H9 (cell line): ENCODE measurements at regions not wholly inside any gene's neighbourhood (a gene's known extent, or its start where the extent isn't known, plus 50 kb on each side); places are given as distances from the start of the nearest gene placed in this dataset.

Experiments used
- DNase-seq: peaks from one replicate; pipeline ENCODE4 v3.0.0-alpha.2; 2017
- H2AFZ ChIP-seq: one replicate; pipeline ENCODE4 v1.6.1; 2013; ENCODE audit warnings: mild to moderate bottlenecking, low read length, control low read depth, moderate library complexity
- H2AK5ac ChIP-seq: 2 replicates; pipeline ENCODE4 v1.6.1; 2013; ENCODE audit warnings: low read length, control low read depth, mixed read lengths; ENCODE audit not compliant: insufficient read length
- H2BK120ac ChIP-seq: one replicate; pipeline ENCODE4 v1.6.1; 2013; ENCODE audit warnings: low read depth, mild to moderate bottlenecking, low read length, control low read depth, inconsistent platforms; ENCODE audit not compliant: poor library complexity, severe bottlenecking
- H2BK12ac ChIP-seq: 2 replicates; pipeline ENCODE4 v1.6.1; 2013; ENCODE audit warnings: low read length, control low read depth, mixed read lengths, low read depth; ENCODE audit not compliant: insufficient read length
- H2BK15ac ChIP-seq: 2 replicates; pipeline ENCODE4 v1.6.1; 2013; ENCODE audit warnings: low read depth, low read length, control low read depth
- H2BK20ac ChIP-seq: one replicate; pipeline ENCODE4 v1.6.1; 2013; ENCODE audit warnings: low read depth, mild to moderate bottlenecking, low read length, control low read depth, inconsistent platforms; ENCODE audit not compliant: poor library complexity, severe bottlenecking
- H2BK5ac ChIP-seq: 2 replicates; pipeline ENCODE4 v1.6.1; 2013; ENCODE audit warnings: low read length, control low read depth, mixed read lengths; ENCODE audit not compliant: insufficient read length
- H3K14ac ChIP-seq: 2 replicates; pipeline ENCODE4 v1.6.1; 2013; ENCODE audit warnings: low read length, control low read depth; ENCODE audit not compliant: insufficient read depth
- H3K18ac ChIP-seq: 2 replicates; pipeline ENCODE4 v1.6.1; 2013; ENCODE audit warnings: low read depth, mild to moderate bottlenecking, mixed read lengths, low read length, control low read depth; ENCODE audit not compliant: insufficient read length
- H3K23ac ChIP-seq: 2 replicates; pipeline ENCODE4 v1.6.1; 2013; ENCODE audit warnings: low read length, control low read depth, mixed read lengths, low read depth; ENCODE audit not compliant: insufficient read length
- H3K23me2 ChIP-seq: 2 replicates; pipeline ENCODE4 v1.6.1; 2013; ENCODE audit warnings: low read depth, mild to moderate bottlenecking, mixed read lengths, low read length, control low read depth; ENCODE audit not compliant: insufficient read length, poor library complexity, severe bottlenecking
- H3K27ac ChIP-seq: 2 replicates; pipeline ENCODE4 v1.5.1; 2013; ENCODE audit warnings: low read length, control low read depth, mixed read lengths, low read depth; ENCODE audit not compliant: insufficient read length
- H3K27me3 ChIP-seq: 2 replicates; pipeline ENCODE4 v1.6.1; 2013; ENCODE audit warnings: low read length, control low read depth, inconsistent platforms; ENCODE audit not compliant: insufficient read depth
- H3K4ac ChIP-seq: 2 replicates; pipeline ENCODE4 v1.6.1; 2013; ENCODE audit warnings: low read depth, mild to moderate bottlenecking, control low read depth, inconsistent platforms, low read length, moderate library complexity
- H3K4me1 ChIP-seq: 2 replicates; pipeline ENCODE4 v1.6.1; 2013; ENCODE audit warnings: low read length, control low read depth, inconsistent platforms; ENCODE audit not compliant: insufficient read depth
- H3K4me2 ChIP-seq: 2 replicates; pipeline ENCODE4 v1.6.1; 2013; ENCODE audit warnings: low read length, control low read depth, mixed read lengths; ENCODE audit not compliant: insufficient read length, insufficient read depth
- H3K56ac ChIP-seq: 2 replicates; pipeline ENCODE4 v1.6.1; 2013; ENCODE audit warnings: low read depth, mild to moderate bottlenecking, mixed read lengths, low read length, control low read depth; ENCODE audit not compliant: insufficient read length
- H3K79me1 ChIP-seq: 2 replicates; pipeline ENCODE4 v1.6.1; 2013; ENCODE audit warnings: low read depth, mild to moderate bottlenecking, moderate library complexity, low read length, control low read depth, inconsistent platforms; ENCODE audit not compliant: insufficient read depth, poor library complexity, severe bottlenecking
- H3K79me2 ChIP-seq: 2 replicates; pipeline ENCODE4 v1.6.1; 2013; ENCODE audit warnings: low read length, control low read depth, inconsistent platforms; ENCODE audit not compliant: insufficient read depth
- H3K9ac ChIP-seq: 2 replicates; pipeline ENCODE4 v1.6.1; 2013; ENCODE audit warnings: low read length, control low read depth, mixed read lengths; ENCODE audit not compliant: insufficient read length; ENCODE audit errors: extremely low read depth
- H3K9me3 ChIP-seq: one replicate; pipeline ENCODE4 v1.6.1; 2013; ENCODE audit warnings: low read depth, low read length, inconsistent platforms; ENCODE audit not compliant: control insufficient read depth
- H3T11ph ChIP-seq: one replicate; pipeline ENCODE4 v1.6.1; 2013; ENCODE audit warnings: mild to moderate bottlenecking, low read length, control low read depth, inconsistent platforms
- H4K20me1 ChIP-seq: one replicate; pipeline ENCODE4 v1.6.1; 2013; ENCODE audit not compliant: control insufficient read depth, insufficient read length, insufficient read depth
- H4K5ac ChIP-seq: 2 replicates; pipeline ENCODE4 v1.6.1; 2013; ENCODE audit warnings: low read depth, mild to moderate bottlenecking, mixed read lengths, low read length, control low read depth; ENCODE audit not compliant: insufficient read length
- H4K8ac ChIP-seq: replicated peaks from 2 replicates; pipeline ENCODE4 v1.6.1; 2013; ENCODE audit warnings: low read length, control low read depth, mixed read lengths, low read depth; ENCODE audit not compliant: insufficient read length
- H4K91ac ChIP-seq: 2 replicates; pipeline ENCODE4 v1.6.1; 2013; ENCODE audit warnings: low read depth, mild to moderate bottlenecking, moderate library complexity, mixed read lengths, low read length, control low read depth; ENCODE audit not compliant: insufficient read length
- H3K27ac Mint-ChIP-seq, 3 experiments: 2 replicates in 2 of 3; 3 replicates in 1 of 3; pipeline ENCODE4 v1.8.0; 2020 to 2021; ENCODE audit warnings: mixed read lengths in 3 of 3, mild to moderate bottlenecking in 1 of 3, moderate library complexity in 1 of 3
- H3K27me3 Mint-ChIP-seq: 2 replicates; pipeline ENCODE4 v1.8.0; 2021; ENCODE audit warnings: low read depth, mild to moderate bottlenecking, moderate library complexity, mixed read lengths
- H3K36me3 Mint-ChIP-seq, 3 experiments: 2 replicates in 2 of 3; 3 replicates in 1 of 3; pipeline ENCODE4 v1.8.0; 2020 to 2021; ENCODE audit warnings: low read depth in 3 of 3, mixed read lengths in 3 of 3; ENCODE audit not compliant: insufficient read depth in 1 of 3
- H3K4me1 Mint-ChIP-seq, 2 experiments: 2 replicates each; pipeline ENCODE4 v1.8.0; 2020; ENCODE audit warnings: mixed read lengths in 2 of 2
- H3K4me3 Mint-ChIP-seq, 2 experiments: 2 replicates in 1 of 2; 3 replicates in 1 of 2; pipeline ENCODE4 v1.8.0; 2020 to 2021; ENCODE audit warnings: mild to moderate bottlenecking in 2 of 2, mixed read lengths in 2 of 2, moderate library complexity in 1 of 2
- H3K9me3 Mint-ChIP-seq, 2 experiments: 2 replicates in 1 of 2; 3 replicates in 1 of 2; pipeline ENCODE4 v1.8.0; 2020; ENCODE audit warnings: mild to moderate bottlenecking in 2 of 2, mixed read lengths in 2 of 2, moderate library complexity in 1 of 2
- WGBS: extraction: QIAGEN DNeasy Blood & Tissue Kit; methylation state at CpG from one replicate; pipeline ENCODE4 v1.1.7; 2013; ENCODE audit warnings: missing lambda C conversion rate, low lambda C conversion rate, mixed read lengths; ENCODE audit not compliant: insufficient read length; ENCODE audit errors: extremely low coverage; 5-methylcytosine and 5-hydroxymethylcytosine counted together
- TF ChIP-seq, protein P1 (sequence below): fragments of 200-600 bp; sonication (generic); conservative IDR thresholded peaks from 3 replicates; pipeline ENCODE4 v1.8.0; 2021; ENCODE audit warnings: antibody characterized with exemption, mild to moderate bottlenecking

DNA sequence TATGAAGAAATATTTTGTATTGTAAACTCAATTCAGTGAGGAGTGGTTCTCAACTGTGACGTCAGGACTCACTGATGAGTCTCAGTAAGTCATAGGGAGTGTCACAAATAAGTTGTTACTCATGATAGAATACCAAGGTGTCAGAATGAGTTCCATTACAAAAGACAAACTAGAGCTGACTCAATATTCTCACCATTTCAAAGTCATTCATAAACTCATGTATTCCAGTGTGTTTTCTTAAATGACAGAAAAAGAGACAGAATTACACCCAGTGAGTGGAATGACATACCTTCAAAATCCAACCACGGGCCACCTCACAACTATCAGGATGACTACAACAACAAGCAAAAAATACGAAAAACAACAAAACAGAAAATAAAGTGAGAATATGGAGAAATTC is 321.5 kb downstream of the ENC1 start:
- Histone ChIP-seq H3K79me2 (no peaks in the 10 kb centered on the region), H4K20me1 (no peaks in the 10 kb centered on the region), H3K14ac (no peak overlapping the region), H3K27ac (no peak overlapping the region), H3K23ac (no peak overlapping the region), H2BK15ac (no peak overlapping the region), H3K4me2 (no peak overlapping the region), H3K4me1 (no peaks in the 10 kb centered on the region), H3K79me1 (no peaks in the 10 kb centered on the region), H4K8ac (no peak overlapping the region), H2BK12ac (no peak overlapping the region), H3T11ph (no peak overlapping the region), H2BK5ac (no peak overlapping the region), H3K18ac (no peak overlapping the region), H3K23me2 (no peaks in the 10 kb centered on the region), H3K4ac (no peak overlapping the region), H2BK20ac (no peak overlapping the region), H4K5ac (no peak overlapping the region), H4K91ac (no peak overlapping the region), H3K56ac (no peak overlapping the region), H2AK5ac (no peak overlapping the region), H3K9ac (no peak overlapping the region), H3K27me3 (no peaks in the 10 kb centered on the region), H3K9me3 (no peaks in the 10 kb centered on the region), H2AFZ (no peak overlapping the region), H2BK120ac (no peak overlapping the region)
- TF ChIP-seq, protein P1, sequence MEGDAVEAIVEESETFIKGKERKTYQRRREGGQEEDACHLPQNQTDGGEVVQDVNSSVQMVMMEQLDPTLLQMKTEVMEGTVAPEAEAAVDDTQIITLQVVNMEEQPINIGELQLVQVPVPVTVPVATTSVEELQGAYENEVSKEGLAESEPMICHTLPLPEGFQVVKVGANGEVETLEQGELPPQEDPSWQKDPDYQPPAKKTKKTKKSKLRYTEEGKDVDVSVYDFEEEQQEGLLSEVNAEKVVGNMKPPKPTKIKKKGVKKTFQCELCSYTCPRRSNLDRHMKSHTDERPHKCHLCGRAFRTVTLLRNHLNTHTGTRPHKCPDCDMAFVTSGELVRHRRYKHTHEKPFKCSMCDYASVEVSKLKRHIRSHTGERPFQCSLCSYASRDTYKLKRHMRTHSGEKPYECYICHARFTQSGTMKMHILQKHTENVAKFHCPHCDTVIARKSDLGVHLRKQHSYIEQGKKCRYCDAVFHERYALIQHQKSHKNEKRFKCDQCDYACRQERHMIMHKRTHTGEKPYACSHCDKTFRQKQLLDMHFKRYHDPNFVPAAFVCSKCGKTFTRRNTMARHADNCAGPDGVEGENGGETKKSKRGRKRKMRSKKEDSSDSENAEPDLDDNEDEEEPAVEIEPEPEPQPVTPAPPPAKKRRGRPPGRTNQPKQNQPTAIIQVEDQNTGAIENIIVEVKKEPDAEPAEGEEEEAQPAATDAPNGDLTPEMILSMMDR: no peak
- Mint-ChIP-seq H3K9me3 (no peaks in the 10 kb centered on the region), H3K4me1 (peaks cover 0 to 6% of the 10 kb centered on the region in 2 experiments; a peak in 2 of 4 replicates), H3K36me3 (no peaks in the 10 kb centered on the region; a peak in 1 of 7 replicates), H3K27ac (no peak overlapping the region), H3K4me3 (no peak overlapping the region), H3K27me3 (no peaks in the 10 kb centered on the region)
- no CpG with 5 or more reads among the region's 3 CpGs for WGBS
- no peak for DNase-seq
